ENCODE measurements at regions not wholly inside any gene's neighbourhood (a gene's known extent, or its start where the extent isn't known, plus 50 kb on each side); places are given as distances from the start of the nearest gene placed in this dataset.

GRCh38 chrX:17206584-17206983 lies 168.4 kb upstream of the NHS start:
- intact Hi-C loops (cut with DNase I, micrococcal nuclease), result no loop called here
- ATAC-seq, result no peak

DNA sequence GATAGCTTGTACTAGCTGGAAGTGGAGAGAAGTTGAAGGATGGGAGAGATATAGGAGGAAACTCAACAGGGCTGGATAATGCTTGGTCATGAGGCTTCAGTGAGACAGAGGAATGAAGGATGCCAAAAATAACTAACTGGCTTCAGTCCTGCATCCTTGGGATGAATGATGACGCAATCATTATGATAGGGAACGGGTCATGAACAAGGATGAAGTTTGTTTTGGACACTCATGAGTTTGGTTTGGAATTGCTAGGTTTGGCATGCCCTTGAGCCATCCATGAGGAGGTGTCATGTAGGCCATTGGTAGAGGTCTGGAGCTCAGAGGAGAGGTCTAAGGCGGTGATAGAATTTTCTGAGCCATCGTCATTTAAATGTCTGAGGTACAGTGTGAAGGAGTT lies 160.0 kb upstream of the NHS start:
- DNase-seq (no peak), ATAC-seq (no peak)
- intact Hi-C loops (cut with DNase I, micrococcal nuclease), result no loop called here

More at GRCh38 chrX:17206584-17206983, 168.4 kb upstream of the NHS start:
- no peak for DNase-seq

GRCh38 chrX:17226736-17227135 lies 148.3 kb upstream of the NHS start:
- DNase-seq, result no peak
- ATAC-seq, result no peak
- intact Hi-C loops (cut with DNase I, micrococcal nuclease), result no loop called here

GRCh38 chrX:17237146-17237545 lies 137.9 kb upstream of the NHS start:
- intact Hi-C loops (cut with DNase I, micrococcal nuclease), result no loop called here
- ATAC-seq, result no peak

GRCh38 chrX:17242470-17242869 lies 132.5 kb upstream of the NHS start:
- peak in 1 of 2 donors; percentile 18 for DNase-seq
- intact Hi-C loops (cut with DNase I, micrococcal nuclease), result loop anchor here in 1 of 2 donors (5.0 to 10.0 kb wide), 3 partner anchors 122 to 445 kb away; no protein-coding TSS in a partner anchor
- peak; percentile 63 for ATAC-seq

More at GRCh38 chrX:17237146-17237545, 137.9 kb upstream of the NHS start:
- DNase-seq, result no peak

DNA sequence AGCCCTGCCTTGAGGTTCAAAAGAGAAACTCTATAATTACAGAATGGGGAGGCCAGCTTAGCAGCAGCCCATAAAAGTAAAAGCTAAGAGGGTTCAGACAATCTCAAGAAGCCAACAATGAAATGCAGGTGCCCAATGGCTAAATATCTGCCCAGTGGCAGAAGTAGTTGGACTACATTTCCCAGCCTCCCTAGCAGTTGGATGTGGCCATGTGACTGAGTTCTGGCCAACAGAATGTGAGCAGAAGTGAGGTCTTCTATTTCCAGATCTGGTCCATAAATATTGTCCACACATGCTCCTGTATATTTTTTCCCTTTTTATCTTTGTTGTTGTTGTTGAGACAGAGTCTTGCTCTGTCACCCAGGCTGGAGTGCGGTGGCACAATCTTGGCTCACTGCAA lies 127.9 kb upstream of the NHS start:
- no peak for DNase-seq
- ATAC-seq, result no peak
- intact Hi-C loops (cut with DNase I, micrococcal nuclease), result loop anchor here in 1 of 2 donors (10.0 kb wide), 1 partner anchor 118 kb away; no protein-coding TSS in a partner anchor

DNA sequence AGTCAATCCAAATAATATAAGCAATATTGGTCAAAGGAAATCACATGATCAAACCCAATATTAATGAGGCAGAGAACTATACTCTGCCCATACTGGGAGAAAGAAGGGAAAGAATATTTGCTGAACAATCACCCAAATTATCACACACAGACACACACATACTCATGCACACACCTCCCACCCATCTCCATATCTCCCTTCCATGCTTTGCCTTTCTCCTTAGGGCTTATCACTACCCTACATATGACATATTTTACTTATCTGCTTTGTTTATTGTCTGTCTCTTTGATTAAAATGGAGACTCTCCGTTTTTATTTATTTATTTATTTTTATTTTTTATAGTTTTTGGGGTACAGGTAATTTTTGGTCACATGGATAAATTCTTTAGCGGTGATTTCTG lies 112.9 kb upstream of the NHS start:
- DNase-seq, result no peak
- no peak for ATAC-seq
- intact Hi-C loops (cut with DNase I, micrococcal nuclease), result no loop called here

GRCh38 chrX:17266136-17266535 lies 108.9 kb upstream of the NHS start:
- ATAC-seq, result no peak
- DNase-seq, result no peak
- intact Hi-C loops (cut with DNase I, micrococcal nuclease), result no loop called here

- ATAC-seq, result no peak
- intact Hi-C loops (cut with DNase I, micrococcal nuclease), result no loop called here
- no peak for DNase-seq
These were observed 96.0 kb upstream of the NHS start for GRCh38 chrX:17278961-17279360.

GRCh38 chrX:17285983-17286382 lies 89.0 kb upstream of the NHS start:
- intact Hi-C loops (cut with DNase I, micrococcal nuclease), result no loop called here
- ATAC-seq, result no peak
- DNase-seq, result no peak

DNA sequence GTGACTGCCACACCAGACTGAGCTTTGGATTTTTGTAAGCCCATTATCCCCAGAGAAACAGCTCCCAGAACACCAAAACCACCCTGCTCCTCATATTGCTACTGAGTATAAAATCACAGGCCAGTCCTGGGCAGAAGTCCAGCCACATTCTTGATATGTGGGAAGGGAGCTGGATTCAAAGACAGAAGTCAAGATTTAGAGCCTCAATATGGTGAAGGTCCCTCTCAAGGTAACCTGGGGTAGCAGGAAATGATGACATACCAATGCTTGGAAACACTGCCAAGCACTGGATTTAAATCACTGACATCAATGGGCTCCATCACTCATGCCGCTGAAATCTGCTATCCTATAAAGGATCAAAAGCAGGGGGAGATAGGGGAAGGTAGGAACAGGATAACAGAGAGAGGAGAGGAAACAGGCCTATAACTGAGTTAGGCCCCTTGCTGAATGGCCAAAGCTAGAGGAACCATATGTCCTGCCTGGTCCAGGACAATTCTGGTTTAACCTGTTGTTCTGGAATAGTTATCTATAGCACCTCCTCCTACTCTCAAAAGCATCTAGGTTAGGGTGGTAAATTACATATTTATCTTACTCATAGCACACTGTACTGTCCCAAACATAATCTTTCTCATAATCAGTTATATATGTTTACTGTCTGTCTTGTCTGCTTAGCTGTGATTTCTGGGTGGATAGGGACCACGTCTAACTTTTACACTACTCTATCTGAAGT lies 83.7 kb upstream of the NHS start:
- DNase-seq, result no peak
- intact Hi-C loops (cut with DNase I, micrococcal nuclease), result no loop called here
- peak; percentile 42 for ATAC-seq

- intact Hi-C loops (cut with DNase I, micrococcal nuclease), result no loop called here
- DNase-seq (no peak), ATAC-seq (no peak)
These were observed 82.9 kb upstream of the NHS start for GRCh38 chrX:17292111-17292527.

DNA sequence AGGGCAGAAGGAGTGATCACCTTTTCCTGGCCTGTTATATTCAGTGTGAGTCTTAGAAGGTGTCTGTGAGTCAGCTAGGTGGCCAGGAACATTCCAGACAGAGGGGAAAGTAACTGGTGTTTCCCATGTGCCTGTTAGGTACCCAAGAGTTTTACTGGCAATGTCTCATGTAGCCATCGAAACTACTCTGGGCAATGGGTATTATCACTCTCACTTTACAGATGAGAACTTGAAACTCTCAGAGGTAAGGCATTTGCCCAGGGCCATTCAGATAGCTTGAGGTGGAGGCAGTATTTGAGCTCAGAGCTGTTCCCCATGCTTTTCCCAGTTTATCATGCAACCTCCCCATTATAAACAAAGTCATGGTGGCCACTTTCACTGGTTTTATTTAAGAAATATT lies 80.4 kb upstream of the NHS start:
- DNase-seq, result no peak
- intact Hi-C loops (cut with DNase I, micrococcal nuclease), result no loop called here
- no peak for ATAC-seq

DNA sequence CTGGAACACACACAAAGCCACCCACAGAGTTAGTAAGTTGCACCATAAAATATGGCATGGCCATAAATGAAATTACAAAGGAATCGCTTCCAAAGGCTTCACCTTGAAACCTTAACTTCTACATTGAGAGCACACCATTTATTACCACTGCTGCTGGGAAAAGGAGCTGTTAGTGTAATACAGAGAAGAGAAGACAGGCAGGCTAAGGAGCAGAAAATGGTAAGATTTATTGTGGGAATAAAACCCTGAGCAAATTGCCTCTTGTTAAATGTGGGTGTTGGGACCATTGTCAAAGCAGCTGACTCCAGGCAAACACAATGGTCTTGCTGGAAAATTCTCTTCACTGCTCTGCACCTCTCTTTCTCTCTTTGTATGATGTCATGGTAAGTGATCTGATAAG lies 79.2 kb upstream of the NHS start:
- peak; percentile 90 for ATAC-seq
- DNase-seq, result no peak
- intact Hi-C loops (cut with DNase I, micrococcal nuclease), result no loop called here

GRCh38 chrX:17298564-17298963 lies 76.4 kb upstream of the NHS start:
- DNase-seq (no peak), ATAC-seq (no peak)
- intact Hi-C loops (cut with DNase I, micrococcal nuclease), result no loop called here

- ATAC-seq (no peak), DNase-seq (no peak)
- intact Hi-C loops (cut with DNase I, micrococcal nuclease), result no loop called here
These were observed 75.8 kb upstream of the NHS start for GRCh38 chrX:17299206-17299605.

GRCh38 chrX:17323397-17323796 lies 51.6 kb upstream of the NHS start:
- DNase-seq, result no peak
- ATAC-seq, result no peak
- intact Hi-C loops (cut with DNase I, micrococcal nuclease), result no loop called here

Measured in left colon (tissue), 2 donors.